Gastroesophageal sphincter (tissue), 4 donors: ENCODE measurements at regions not wholly inside any gene's neighbourhood (a gene's known extent, or its start where the extent isn't known, plus 50 kb on each side); places are given as distances from the start of the nearest gene placed in this dataset.

Source experiments
- ATAC-seq: fragments of 150-250 bp; one replicate; pipeline ENCODE4 v1.9.1; 2016; ENCODE audit warnings: mild to moderate bottlenecking, moderate library complexity
- H3K27ac ChIP-seq, 4 donors: fragments of 200-600 bp; sonication (generic) in 3 of 4; 1 replicate in 3 of 4; 2 replicates in 1 of 4; pipeline ENCODE4 v1.5.1; 2016 to 2019
- H3K27me3 ChIP-seq: fragments of 200-600 bp; sonication (generic); one replicate; pipeline ENCODE4 v1.5.1; 2019
- H3K36me3 ChIP-seq, 2 donors: fragments of 200-600 bp; sonication (generic); one replicate each; pipeline ENCODE4 v1.5.1; 2019; ENCODE audit warnings: control low read depth in 1 of 2
- H3K4me1 ChIP-seq, 3 donors: fragments of 200-600 bp; sonication (generic); 1 replicate in 2 of 3; 2 replicates in 1 of 3; pipeline ENCODE4 v1.5.1; 2016 to 2019; ENCODE audit warnings: control low read depth in 2 of 3
- H3K4me3 ChIP-seq, 2 donors: fragments of 200-600 bp; sonication (generic); one replicate each; pipeline ENCODE4 v1.5.1; 2019; ENCODE audit warnings: mild to moderate bottlenecking in 1 of 2, moderate library complexity in 1 of 2
- H3K9me3 ChIP-seq, 3 donors: fragments of 200-600 bp; sonication (generic); one replicate each; pipeline ENCODE4 v1.5.1; 2017 to 2019; ENCODE audit warnings: control low read depth in 2 of 3
- EP300 ChIP-seq: sonication (generic); formaldehyde crosslinking; IDR thresholded peaks from one replicate; pipeline ENCODE4 v1.6.1; 2017; ENCODE audit warnings: antibody characterized with exemption, mild to moderate bottlenecking
- POLR2A ChIP-seq, 2 donors: fragments of 450-650 bp; IDR thresholded peaks; one replicate each; pipeline ENCODE4 v1.6.1; 2017; ENCODE audit warnings: antibody characterized with exemption in 2 of 2, mild to moderate bottlenecking in 2 of 2, moderate library complexity in 1 of 2
- POLR2AphosphoS5 ChIP-seq: sonication (generic); formaldehyde crosslinking; IDR thresholded peaks from one replicate; pipeline ENCODE4 v1.6.1; 2017; ENCODE audit warnings: antibody characterized with exemption
- WGBS, 2 donors: methylation state at CpG; one replicate each; pipeline ENCODE4 v1.1.5; 2018; ENCODE audit warnings: low coverage in 1 of 2; 5-methylcytosine and 5-hydroxymethylcytosine counted together
- TF ChIP-seq, protein P1 (sequence below), 4 experiments: fragments of 200-600 bp in 2 of 4; fragments of 450-650 bp in 2 of 4; sonication (generic) in 1 of 4; IDR thresholded peaks; one replicate each; pipeline ENCODE4 v1.5.1; 2017 to 2019; ENCODE audit warnings: antibody characterized with exemption in 4 of 4, mild to moderate bottlenecking in 2 of 4, moderate library complexity in 2 of 4

GRCh38 chr5:29963956-29964355 lies 1229.5 kb upstream of the CDH6 start:
- no peaks in the 10 kb centered on the region for H3K9me3 ChIP-seq
- H3K27me3 ChIP-seq: no peaks in the 10 kb centered on the region
- H3K4me1 ChIP-seq: no peaks in the 10 kb centered on the region
- WGBS, 2 donors: 27 to 30% methylated on average over 3 of the region's 3 CpGs
- ATAC-seq: no peak
- no peaks in the 10 kb centered on the region for H3K36me3 ChIP-seq
- H3K4me3 ChIP-seq: no peak overlapping the region
- H3K27ac ChIP-seq: no peak overlapping the region
- no peak for TF ChIP-seq EP300
- TF ChIP-seq, protein P1, sequence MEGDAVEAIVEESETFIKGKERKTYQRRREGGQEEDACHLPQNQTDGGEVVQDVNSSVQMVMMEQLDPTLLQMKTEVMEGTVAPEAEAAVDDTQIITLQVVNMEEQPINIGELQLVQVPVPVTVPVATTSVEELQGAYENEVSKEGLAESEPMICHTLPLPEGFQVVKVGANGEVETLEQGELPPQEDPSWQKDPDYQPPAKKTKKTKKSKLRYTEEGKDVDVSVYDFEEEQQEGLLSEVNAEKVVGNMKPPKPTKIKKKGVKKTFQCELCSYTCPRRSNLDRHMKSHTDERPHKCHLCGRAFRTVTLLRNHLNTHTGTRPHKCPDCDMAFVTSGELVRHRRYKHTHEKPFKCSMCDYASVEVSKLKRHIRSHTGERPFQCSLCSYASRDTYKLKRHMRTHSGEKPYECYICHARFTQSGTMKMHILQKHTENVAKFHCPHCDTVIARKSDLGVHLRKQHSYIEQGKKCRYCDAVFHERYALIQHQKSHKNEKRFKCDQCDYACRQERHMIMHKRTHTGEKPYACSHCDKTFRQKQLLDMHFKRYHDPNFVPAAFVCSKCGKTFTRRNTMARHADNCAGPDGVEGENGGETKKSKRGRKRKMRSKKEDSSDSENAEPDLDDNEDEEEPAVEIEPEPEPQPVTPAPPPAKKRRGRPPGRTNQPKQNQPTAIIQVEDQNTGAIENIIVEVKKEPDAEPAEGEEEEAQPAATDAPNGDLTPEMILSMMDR (IDR thresholded peaks at IDR 0.05): no peak
- TF ChIP-seq POLR2A (IDR thresholded peaks at IDR 0.05): no peak

DNA sequence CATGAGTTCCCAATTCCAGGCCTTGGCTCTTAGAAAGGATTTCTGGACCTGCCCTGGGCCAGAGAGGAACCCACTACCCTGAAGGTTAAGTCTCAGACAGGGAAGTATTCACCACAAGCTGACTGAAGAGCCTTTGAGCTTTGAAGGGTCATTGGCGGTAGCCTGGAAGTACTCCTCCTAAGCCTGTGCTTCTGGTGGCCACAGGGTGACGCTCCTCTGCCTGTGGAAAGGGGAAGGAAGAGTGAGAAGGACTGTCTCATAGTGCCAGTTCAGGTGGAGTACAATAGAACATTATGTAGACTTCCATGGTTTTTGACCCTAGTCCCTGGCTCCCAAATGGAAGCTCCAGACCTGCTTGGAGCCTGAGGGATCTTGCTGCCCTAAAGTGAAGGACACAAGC lies 1233.2 kb upstream of the CDH6 start:
- no peaks in the 10 kb centered on the region for H3K4me1 ChIP-seq
- ATAC-seq: no peak
- no peak overlapping the region for H3K4me3 ChIP-seq
- no peak overlapping the region for H3K27ac ChIP-seq
- H3K36me3 ChIP-seq: no peaks in the 10 kb centered on the region
- no peaks in the 10 kb centered on the region for H3K9me3 ChIP-seq
- WGBS, 2 donors: no CpG with 5 or more reads among the region's 2 CpGs
- H3K27me3 ChIP-seq: no peaks in the 10 kb centered on the region
- TF ChIP-seq EP300 (no peak), POLR2AphosphoS5 (no peak), POLR2A (IDR thresholded peaks at IDR 0.05) (no peak)
- TF ChIP-seq, protein P1 (IDR thresholded peaks at IDR 0.05): no peak

GRCh38 chr5:29950416-29951145 lies 1242.9 kb upstream of the CDH6 start:
- no peak overlapping the region for H3K27ac ChIP-seq
- H3K36me3 ChIP-seq: no peaks in the 10 kb centered on the region
- 56 to 72% methylated on average over 2 of the region's 2 CpGs for WGBS, 2 donors
- H3K27me3 ChIP-seq: no peaks in the 10 kb centered on the region
- H3K4me3 ChIP-seq: no peak overlapping the region
- no peak for ATAC-seq
- H3K9me3 ChIP-seq: no peaks in the 10 kb centered on the region
- H3K4me1 ChIP-seq: no peaks in the 10 kb centered on the region
- TF ChIP-seq EP300 (no peak), POLR2A (IDR thresholded peaks at IDR 0.05) (no peak), POLR2AphosphoS5 (no peak)
- TF ChIP-seq, protein P1 (IDR thresholded peaks at IDR 0.05): no peak

DNA sequence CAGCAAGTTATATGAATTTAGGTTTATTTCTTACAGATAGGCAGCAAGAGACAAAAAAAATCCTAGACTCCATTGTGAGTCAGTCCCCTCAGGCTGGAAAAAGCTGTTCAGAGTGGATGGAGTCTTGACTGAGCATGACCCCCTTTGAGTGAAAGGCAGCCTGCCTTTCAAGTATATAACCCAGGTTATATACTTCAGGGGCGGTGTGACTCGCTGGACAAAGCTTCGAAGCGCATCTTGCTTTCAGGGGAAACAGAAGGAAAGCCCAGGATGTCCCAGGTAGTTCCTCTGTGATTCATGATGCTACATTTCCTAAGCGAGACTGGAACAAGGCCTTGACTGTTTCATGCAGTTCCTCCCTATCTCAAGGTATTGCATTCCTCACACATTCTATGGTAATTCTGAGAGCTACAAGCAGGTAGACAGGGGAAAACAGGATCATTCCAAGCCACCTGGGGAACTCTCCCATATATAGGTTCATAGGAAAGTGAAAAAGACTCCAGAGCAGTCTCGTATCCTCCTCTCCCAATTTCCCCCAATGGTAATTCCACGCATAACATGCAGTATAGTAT lies 1244.1 kb upstream of the CDH6 start:
- no peak overlapping the region for H3K27ac ChIP-seq
- no peaks in the 10 kb centered on the region for H3K36me3 ChIP-seq
- H3K27me3 ChIP-seq: no peaks in the 10 kb centered on the region
- 84% methylated on average over 3 of the region's 7 CpGs; no CpG with 5 or more reads in 1 of the 2 donors for WGBS, 2 donors
- no peak for ATAC-seq
- no peak for TF ChIP-seq POLR2A (IDR thresholded peaks at IDR 0.05)
- TF ChIP-seq, protein P1 (IDR thresholded peaks at IDR 0.05): no peak
- no peak for TF ChIP-seq POLR2AphosphoS5
- no peak for TF ChIP-seq EP300
- no peak overlapping the region for H3K4me3 ChIP-seq
- no peaks in the 10 kb centered on the region for H3K9me3 ChIP-seq
- H3K4me1 ChIP-seq: no peaks in the 10 kb centered on the region

DNA sequence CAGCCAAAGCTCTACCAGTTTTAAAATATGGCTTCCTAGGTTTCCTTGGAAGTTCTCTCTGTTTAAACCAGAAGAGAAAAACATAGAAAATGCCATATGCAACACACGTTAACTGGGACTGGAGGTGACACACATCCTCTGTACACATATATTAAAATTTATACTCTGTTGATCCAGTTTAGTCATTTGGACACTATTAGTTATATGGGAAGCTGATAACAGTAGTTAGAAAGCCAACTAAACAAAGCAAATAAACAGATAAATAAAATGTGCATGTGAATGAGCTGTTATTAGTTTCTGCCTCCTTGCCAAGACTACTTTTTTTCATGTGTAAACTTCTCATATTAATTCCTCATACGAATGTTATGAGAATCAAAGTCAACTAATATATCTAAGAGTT lies 1249.2 kb upstream of the CDH6 start:
- H3K36me3 ChIP-seq: no peaks in the 10 kb centered on the region
- no peak for ATAC-seq
- WGBS, 2 donors: 76 to 84% methylated on average over 2 of the region's 2 CpGs

More for the DNA sequence above, 1249.2 kb upstream of the CDH6 start:
- H3K27me3 ChIP-seq: no peaks in the 10 kb centered on the region
- no peak overlapping the region for H3K27ac ChIP-seq
- H3K4me3 ChIP-seq: no peak overlapping the region
- no peaks in the 10 kb centered on the region for H3K4me1 ChIP-seq
- TF ChIP-seq EP300: no peak
- TF ChIP-seq POLR2AphosphoS5: no peak
- TF ChIP-seq, protein P1 (IDR thresholded peaks at IDR 0.05): no peak
- TF ChIP-seq POLR2A (IDR thresholded peaks at IDR 0.05): no peak
- no peaks in the 10 kb centered on the region for H3K9me3 ChIP-seq
